Daoy (cell line): ENCODE measurements at regions not wholly inside any gene's neighbourhood (a gene's known extent, or its start where the extent isn't known, plus 50 kb on each side); places are given as distances from the start of the nearest gene placed in this dataset.
"Not testable (repeated sequence)": the region's sequence is repeated elsewhere in the genome, so short reads cannot be mapped to it uniquely, and the experiment has no call there.

Experiments
- DNase-seq: peaks from one replicate; pipeline ENCODE4 v3.0.0-alpha.2; 2015; ENCODE audit warnings: low read depth

GRCh38 chr3:144458283-144458682 lies 486.7 kb downstream of the DIPK2A start:
- no peak for DNase-seq

- DNase-seq: no peak
These were observed 490.7 kb downstream of the DIPK2A start for GRCh38 chr3:144462337-144462736.

DNA sequence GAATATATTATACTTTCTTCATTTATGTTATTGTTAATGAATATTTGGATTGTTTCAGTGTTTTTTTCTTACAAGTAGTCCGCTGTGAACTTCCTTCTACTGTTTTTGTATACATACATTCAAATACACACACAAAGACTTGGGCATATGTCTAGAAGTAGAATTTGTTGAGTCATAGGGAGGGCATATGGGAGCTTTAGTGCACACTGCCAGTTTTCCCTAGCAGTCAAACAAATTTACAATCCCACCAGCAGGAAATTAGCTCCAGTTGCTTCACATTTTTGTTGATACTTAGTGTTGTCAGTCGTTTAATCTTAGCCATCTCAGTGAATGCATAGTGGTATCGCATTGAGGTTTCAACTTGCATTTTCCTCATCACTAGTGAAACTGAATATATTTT lies 492.3 kb downstream of the DIPK2A start:
- no peak for DNase-seq

- no peak for DNase-seq
These were observed 494.5 kb downstream of the DIPK2A start for GRCh38 chr3:144466114-144466513.

DNA sequence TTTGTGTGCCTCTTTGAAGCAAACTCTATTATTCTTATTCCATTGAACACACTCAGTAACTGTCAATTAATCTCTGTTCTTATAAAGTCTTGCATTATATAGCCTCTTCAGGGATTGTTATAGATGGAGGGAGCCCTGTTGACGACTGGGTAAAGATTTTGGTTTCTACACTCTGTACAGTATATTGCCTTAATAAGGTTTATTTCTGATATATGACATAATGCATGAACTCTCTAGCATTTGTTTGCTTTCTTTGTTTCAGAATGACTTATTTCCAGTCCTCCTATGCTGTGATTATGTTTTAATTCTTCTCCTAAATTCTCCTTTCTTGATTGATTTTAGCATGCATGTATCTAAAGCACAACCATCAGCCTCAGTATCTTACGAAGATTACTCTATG lies 494.9 kb downstream of the DIPK2A start:
- DNase-seq: no peak

GRCh38 chr3:144470666-144471065 lies 499.0 kb downstream of the DIPK2A start:
- no peak for DNase-seq

- no peak for DNase-seq
These were observed 506.0 kb downstream of the DIPK2A start for GRCh38 chr3:144477593-144477992.

DNA sequence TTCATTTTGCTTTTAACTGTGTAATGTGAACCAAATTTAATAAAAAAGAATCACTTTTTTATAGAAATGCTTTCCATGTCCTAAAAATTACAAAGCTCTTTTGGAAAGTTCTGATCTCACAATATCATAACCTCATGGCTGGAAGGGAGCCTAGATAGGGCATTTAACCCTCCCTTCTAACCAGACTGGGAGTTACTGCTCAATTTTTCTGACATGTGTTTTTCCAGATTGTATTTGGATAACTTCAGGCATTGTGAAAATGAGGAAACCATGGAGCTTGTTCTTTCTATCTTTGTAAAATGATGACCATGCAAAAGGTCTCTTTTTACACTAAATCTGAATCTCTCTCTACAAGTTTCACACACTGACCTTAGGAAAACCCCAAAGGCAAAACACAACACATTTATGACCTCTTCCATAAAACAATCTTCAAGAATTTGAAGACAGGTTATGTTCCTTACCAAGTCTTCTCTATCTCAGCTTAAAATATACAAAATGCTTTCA lies 508.8 kb downstream of the DIPK2A start:
- DNase-seq: no peak

GRCh38 chr3:144482876-144483275 lies 511.3 kb downstream of the DIPK2A start:
- no peak for DNase-seq

DNA sequence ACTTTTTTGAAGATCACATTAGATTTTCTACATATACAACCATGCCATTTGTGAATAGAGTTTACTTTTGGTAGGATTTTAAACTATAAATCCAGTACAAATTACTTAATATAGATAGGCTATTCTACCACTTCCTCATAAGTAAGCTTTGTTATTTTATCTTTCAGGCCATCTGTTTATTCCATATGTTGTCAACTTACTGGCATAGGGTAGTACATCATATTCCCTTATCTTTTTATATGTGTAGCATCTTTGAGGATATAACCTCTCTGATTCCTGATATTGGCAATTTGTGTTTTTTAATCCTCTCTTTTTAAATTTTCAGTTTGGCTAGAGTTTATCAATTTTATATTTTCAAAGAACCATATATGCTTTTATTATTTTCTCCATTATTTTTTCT lies 515.4 kb downstream of the DIPK2A start:
- DNase-seq: no peak

DNA sequence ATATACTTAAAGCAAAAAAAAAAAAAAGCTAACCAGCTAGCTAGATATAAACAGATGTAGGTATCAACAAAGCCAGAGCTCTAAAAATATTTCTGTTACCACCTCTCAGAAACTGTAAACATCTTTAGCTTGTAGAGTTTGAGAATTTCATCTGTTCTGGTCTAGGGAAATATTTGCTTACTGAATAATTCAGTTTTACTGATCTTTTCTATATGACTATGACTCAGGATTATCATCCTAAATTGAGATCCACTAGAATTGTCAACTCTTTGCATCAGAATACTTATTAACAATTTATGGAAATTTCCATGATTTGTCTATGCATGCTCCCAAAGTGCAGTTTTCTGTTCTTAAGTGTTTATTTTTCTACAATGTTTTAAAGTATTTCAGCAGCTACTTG lies 517.3 kb downstream of the DIPK2A start:
- DNase-seq: no peak

GRCh38 chr3:144491333-144491732 lies 519.7 kb downstream of the DIPK2A start:
- DNase-seq: no peak

DNA sequence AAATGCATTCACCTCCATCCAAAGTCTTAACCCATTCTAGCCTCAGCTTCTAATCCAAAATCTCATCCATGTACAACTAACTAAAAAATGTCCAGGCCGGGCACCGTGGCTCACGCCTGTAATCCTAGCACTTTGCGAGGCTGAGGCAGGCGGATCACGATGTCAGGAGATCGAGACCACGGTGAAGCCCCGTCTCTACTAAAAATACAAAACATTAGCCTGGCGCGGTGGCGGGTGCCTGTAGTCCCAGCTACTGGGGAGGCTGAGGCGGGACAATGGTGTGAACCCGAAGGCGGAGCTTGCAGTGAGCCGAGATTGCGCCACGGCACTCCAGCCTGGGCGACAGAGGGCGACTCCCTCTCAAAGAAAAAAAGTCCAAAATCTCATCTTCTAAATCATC lies 523.0 kb downstream of the DIPK2A start:
- DNase-seq: not testable (repeated sequence)

- DNase-seq: no peak
These were observed 524.7 kb downstream of the DIPK2A start for GRCh38 chr3:144496141-144496835.

GRCh38 chr3:144497452-144497851 lies 525.8 kb downstream of the DIPK2A start:
- no peak for DNase-seq

GRCh38 chr3:144499001-144499930 lies 527.6 kb downstream of the DIPK2A start:
- no peak for DNase-seq

DNA sequence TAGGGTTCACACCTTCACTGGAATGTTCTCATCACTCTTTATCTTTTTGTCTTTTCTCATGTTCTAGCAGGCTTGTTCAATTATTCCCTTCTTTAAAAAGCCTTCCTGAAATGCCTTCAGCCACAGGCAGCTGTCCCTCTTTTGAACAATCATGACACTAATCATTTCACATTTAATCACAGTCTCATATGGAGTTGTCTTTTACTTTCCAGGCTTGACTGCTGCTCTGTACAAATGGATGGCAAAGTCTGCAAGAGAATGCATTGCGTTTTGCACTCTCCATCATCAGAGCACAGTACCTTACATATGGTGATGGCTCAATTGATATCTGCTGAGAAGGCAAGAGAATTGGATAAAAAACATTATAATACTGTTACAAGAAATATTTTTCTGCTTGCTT lies 529.8 kb downstream of the DIPK2A start:
- no peak for DNase-seq

DNA sequence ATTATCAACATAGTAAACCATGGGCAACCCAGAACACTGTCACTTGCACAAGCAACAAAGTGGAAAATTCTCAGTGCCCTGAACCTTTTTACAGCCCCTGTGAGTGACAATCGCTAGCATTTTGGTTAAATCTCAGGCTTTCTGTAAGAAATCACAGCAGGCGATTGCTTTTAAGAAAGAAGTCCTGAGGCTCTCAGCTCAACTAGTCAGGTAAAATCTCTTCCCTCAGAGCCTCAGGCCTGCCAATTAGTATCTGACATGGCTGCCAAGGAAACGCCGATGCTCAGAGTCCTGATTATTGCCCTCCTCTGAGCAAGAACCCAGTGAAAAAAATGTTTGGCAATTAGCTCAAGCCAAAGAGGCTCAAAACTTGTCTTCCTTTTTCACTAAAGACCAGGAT lies 530.8 kb downstream of the DIPK2A start:
- no peak for DNase-seq

GRCh38 chr3:144506375-144506774 lies 534.8 kb downstream of the DIPK2A start:
- not testable (repeated sequence) for DNase-seq

GRCh38 chr3:144511346-144511745 lies 539.7 kb downstream of the DIPK2A start:
- no peak for DNase-seq

DNA sequence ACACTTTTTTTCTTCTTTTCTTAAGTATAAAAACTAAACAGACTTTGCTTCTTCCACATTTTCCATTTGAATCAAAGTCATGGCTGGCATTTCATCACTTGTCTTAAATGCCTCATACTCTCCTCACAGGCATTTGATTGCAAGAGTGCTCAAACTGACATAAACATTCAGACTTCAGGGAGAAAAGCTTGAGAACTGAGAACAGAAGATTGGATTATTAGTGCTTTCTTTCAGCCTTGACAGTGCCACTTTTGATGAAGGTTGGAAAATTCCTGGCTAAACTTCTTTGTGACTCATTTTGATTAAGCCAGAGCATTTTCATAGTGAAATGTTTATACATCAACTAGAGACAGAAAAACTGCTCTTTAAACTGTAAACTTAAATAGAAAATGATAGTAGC lies 544.4 kb downstream of the DIPK2A start:
- no peak for DNase-seq

GRCh38 chr3:144516589-144516988 lies 545.0 kb downstream of the DIPK2A start:
- DNase-seq: no peak

DNA sequence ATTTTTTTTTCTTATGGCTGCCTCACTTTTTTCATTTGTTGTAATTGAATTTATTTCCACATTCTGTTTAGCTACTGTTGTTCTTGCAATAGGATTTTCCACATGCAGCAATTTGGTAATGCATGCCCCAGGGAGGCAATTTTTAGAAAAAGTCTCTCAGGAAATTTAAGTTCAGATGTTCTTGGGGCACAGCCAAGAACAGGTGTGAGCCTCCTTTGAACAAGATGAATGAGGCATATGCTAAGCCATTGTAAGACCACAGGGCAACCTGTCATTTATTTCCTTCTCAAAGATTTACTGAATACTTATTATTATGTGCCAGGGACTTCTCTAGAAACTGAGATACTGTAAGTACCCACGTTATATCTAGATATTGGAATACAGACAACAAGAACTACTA lies 549.5 kb downstream of the DIPK2A start:
- no peak for DNase-seq
